Immature natural killer cell (primary cell): ENCODE measurements at regions not wholly inside any gene's neighbourhood (a gene's known extent, or its start where the extent isn't known, plus 50 kb on each side); places are given as distances from the start of the nearest gene placed in this dataset.

Source experiments
- DNase-seq, 3 donors: peaks; one replicate each; pipeline ENCODE4 v3.0.0; 2022; ENCODE audit warnings: mixed read lengths in 1 of 3
- H3K27ac Mint-ChIP-seq, 6 donors: one replicate each; pipeline ENCODE4 v1.8.0; 2020; ENCODE audit warnings: mixed read lengths in 6 of 6, mild to moderate bottlenecking in 5 of 6, inconsistent platforms in 4 of 6, moderate library complexity in 3 of 6
- H3K27me3 Mint-ChIP-seq, 3 donors: one replicate each; pipeline ENCODE4 v1.8.0; 2020 to 2021; ENCODE audit warnings: low read depth in 3 of 3, mild to moderate bottlenecking in 3 of 3, mixed read lengths in 3 of 3, moderate library complexity in 3 of 3, inconsistent platforms in 1 of 3
- H3K36me3 Mint-ChIP-seq, 3 donors: one replicate each; pipeline ENCODE4 v1.8.0; 2020; ENCODE audit warnings: mixed read lengths in 3 of 3, inconsistent platforms in 2 of 3, mild to moderate bottlenecking in 2 of 3
- H3K4me1 Mint-ChIP-seq, 2 donors: one replicate each; pipeline ENCODE4 v1.8.0; 2020; ENCODE audit warnings: inconsistent platforms in 2 of 2, mild to moderate bottlenecking in 2 of 2, mixed read lengths in 2 of 2, moderate library complexity in 1 of 2
- H3K4me3 Mint-ChIP-seq, 5 donors: one replicate each; pipeline ENCODE4 v1.8.0; 2020; ENCODE audit warnings: mild to moderate bottlenecking in 5 of 5, mixed read lengths in 5 of 5, inconsistent platforms in 3 of 5, moderate library complexity in 3 of 5
- H3K9me3 Mint-ChIP-seq, 6 donors: one replicate each; pipeline ENCODE4 v1.8.0; 2020; ENCODE audit warnings: mild to moderate bottlenecking in 6 of 6, mixed read lengths in 6 of 6, inconsistent platforms in 4 of 6, moderate library complexity in 3 of 6

- H3K4me3 Mint-ChIP-seq = no peak overlapping the region
- no peaks in the 10 kb centered on the region for H3K9me3 Mint-ChIP-seq
- H3K27me3 Mint-ChIP-seq = peaks cover 0 to 3% (median 2%) of the 10 kb centered on the region in 3 donors
- H3K4me1 Mint-ChIP-seq = peaks cover 12 to 16% of the 10 kb centered on the region in 2 donors
- H3K36me3 Mint-ChIP-seq = no peaks in the 10 kb centered on the region
- no peak overlapping the region for H3K27ac Mint-ChIP-seq
- DNase-seq = no peak
Measured at GRCh38 chr12:85504164-85504563, 224.1 kb downstream of the ALX1 start.

- Mint-ChIP-seq H3K27ac (no peak overlapping the region), H3K27me3 (peaks cover 0 to 3% (median 2%) of the 10 kb centered on the region in 3 donors), H3K4me1 (peaks cover 16 to 21% of the 10 kb centered on the region in 2 donors), H3K4me3 (no peak overlapping the region), H3K9me3 (peaks cover 0 to 3% (median 0%) of the 10 kb centered on the region in 6 donors), H3K36me3 (no peaks in the 10 kb centered on the region)
- DNase-seq = no peak
Measured at GRCh38 chr12:85504624-85505023, 224.6 kb downstream of the ALX1 start.

DNA sequence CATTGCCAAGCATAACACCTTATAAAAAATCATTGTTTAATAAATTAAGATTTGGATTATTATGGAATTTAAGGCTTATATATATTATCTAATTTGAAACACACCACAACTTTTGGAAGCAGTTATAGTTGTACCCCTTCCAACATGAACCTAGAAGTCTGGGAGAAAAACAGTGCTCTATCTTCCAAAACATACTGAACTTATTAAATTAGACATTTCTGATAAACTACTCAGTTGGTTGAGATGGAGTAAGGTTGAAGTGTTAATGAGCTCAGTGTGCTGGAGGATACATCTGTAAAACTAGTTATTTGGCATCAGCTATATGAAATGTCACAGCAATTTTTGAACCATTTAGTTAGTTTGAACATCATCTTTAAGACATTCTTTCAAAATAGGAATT lies 227.4 kb downstream of the ALX1 start:
- no peak overlapping the region for H3K27ac Mint-ChIP-seq
- H3K4me3 Mint-ChIP-seq = no peak overlapping the region

DNA sequence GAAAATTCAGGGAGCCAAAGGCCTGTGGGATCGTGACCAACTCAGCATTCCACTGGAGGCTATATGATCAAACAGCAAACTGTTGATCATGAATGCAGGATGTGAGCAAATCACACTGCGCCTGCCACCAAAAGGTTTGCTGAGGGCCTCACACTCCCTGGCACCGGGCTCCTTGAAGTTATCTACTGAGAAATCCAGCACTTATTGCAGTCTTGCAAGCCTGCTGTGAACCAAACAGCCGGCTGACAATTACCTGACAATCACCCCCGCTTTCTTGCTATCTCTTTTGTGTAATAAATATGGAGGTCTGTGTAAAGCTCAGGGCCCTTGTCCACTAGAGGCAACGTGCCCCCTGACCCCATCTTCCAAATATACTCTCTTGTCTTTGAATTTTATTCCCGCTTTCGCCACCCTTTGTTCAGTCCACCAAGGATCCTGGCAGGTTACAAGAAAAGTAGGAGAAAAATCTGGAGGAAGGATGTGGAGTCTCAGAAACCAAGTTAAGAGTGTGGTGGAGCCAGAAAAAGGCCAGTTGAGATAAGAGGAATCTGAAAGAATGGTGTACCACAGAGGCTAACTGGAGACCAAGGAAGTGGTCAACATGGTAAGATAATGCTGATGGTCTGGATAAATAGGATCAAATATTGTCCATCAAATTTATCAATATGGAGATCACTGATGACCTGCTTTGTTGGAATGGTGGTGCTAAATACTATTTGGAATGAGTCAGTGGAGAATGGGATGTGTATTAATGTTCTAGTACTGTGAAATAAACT lies 229.2 kb downstream of the ALX1 start:
- H3K4me1 Mint-ChIP-seq = peaks cover 23 to 31% of the 10 kb centered on the region in 2 donors
- no peaks in the 10 kb centered on the region for H3K36me3 Mint-ChIP-seq
- peaks cover 0 to 1% (median under 1%) of the 10 kb centered on the region in 3 donors for H3K27me3 Mint-ChIP-seq
- DNase-seq = no peak
- H3K9me3 Mint-ChIP-seq = peaks cover 0 to 9% (median 0%) of the 10 kb centered on the region in 6 donors
- peak overlapping the region in 2 of 6 donors; percentile 13 to 46 for H3K27ac Mint-ChIP-seq
- peak overlapping the region in 4 of 5 donors; percentile 33 to 34 (median 34) for H3K4me3 Mint-ChIP-seq

More for the DNA sequence above, 227.4 kb downstream of the ALX1 start:
- Mint-ChIP-seq H3K4me1 (peaks cover 23 to 31% of the 10 kb centered on the region in 2 donors), H3K9me3 (peaks cover 0 to 9% (median 0%) of the 10 kb centered on the region in 6 donors), H3K36me3 (no peaks in the 10 kb centered on the region), H3K27me3 (peaks cover 0 to 3% (median 0%) of the 10 kb centered on the region in 3 donors)
- no peak for DNase-seq

DNA sequence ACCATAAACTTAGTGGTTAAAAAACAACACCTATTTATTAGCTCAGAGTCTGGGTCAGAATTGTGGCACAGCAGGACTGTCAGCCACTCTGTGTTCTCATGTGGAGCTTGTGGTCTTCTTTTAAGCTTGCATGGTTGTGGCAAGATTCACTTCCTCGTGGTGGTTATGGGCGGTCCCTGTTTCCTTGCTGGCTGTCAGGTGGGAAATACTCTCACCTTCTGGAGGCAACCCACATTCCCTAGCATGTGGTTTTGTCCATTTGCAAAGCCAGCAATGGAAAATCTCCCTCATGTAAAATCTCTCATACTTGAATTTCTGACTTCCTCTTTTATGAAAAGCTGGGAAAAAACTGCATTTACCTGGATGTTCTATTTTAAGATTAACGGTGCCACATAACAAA lies 229.8 kb downstream of the ALX1 start:
- Mint-ChIP-seq H3K4me3 (peak overlapping the region in 3 of 5 donors; percentile 33 to 34 (median 34)), H3K4me1 (peaks cover 23 to 31% of the 10 kb centered on the region in 2 donors), H3K27ac (peak overlapping the region in 2 of 6 donors; percentile 7 to 46), H3K27me3 (peaks cover 0 to 4% (median 0%) of the 10 kb centered on the region in 3 donors), H3K36me3 (no peaks in the 10 kb centered on the region), H3K9me3 (peaks cover 0 to 9% (median 0%) of the 10 kb centered on the region in 6 donors)
- DNase-seq = peak; percentile 7 to 14 (median 12)

GRCh38 chr12:85516039-85516438 lies 236.0 kb downstream of the ALX1 start:
- DNase-seq = no peak
- H3K27ac Mint-ChIP-seq = no peak overlapping the region
- H3K4me1 Mint-ChIP-seq = no peaks in the 10 kb centered on the region
- no peak overlapping the region for H3K4me3 Mint-ChIP-seq
- no peaks in the 10 kb centered on the region for H3K9me3 Mint-ChIP-seq
- no peaks in the 10 kb centered on the region for H3K36me3 Mint-ChIP-seq
- peaks cover 0 to 6% (median 0%) of the 10 kb centered on the region in 3 donors for H3K27me3 Mint-ChIP-seq

DNA sequence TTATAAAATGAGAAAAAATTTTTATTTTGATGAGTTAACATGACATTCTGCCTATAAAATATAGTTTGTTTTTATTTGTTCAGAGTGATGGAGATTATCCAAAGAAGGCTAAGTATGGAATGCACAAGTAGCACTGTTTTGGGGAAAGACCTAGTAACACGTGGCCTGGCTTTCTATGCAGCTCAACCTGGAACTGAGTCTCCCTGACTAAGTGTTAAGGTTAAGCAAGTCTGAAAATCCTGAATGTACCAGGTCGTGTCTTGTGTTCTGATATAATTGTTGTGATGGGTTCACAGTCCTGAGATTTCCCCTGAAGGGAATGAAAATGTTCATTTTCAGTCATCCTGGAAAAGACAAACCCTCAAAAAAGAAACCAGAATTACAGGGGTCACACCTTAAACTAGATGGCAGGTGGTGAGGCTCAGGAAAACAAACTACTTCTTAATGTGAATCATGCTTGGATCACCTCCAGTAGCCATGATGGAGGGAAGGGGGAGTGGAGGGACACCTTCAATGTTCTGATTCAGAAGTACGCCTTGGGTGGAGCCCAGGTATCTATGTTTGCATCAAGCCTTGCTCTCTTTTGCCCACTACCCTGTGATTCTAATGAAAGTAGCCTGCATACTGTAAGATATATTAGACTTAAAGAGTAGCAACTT lies 236.8 kb downstream of the ALX1 start:
- Mint-ChIP-seq H3K4me3 (no peak overlapping the region), H3K27me3 (peaks cover 0 to 6% (median 0%) of the 10 kb centered on the region in 3 donors), H3K27ac (no peak overlapping the region), H3K4me1 (no peaks in the 10 kb centered on the region), H3K36me3 (peaks cover 0 to 3% (median 0%) of the 10 kb centered on the region in 3 donors), H3K9me3 (peaks cover 0 to 5% (median 0%) of the 10 kb centered on the region in 6 donors)
- no peak for DNase-seq

DNA sequence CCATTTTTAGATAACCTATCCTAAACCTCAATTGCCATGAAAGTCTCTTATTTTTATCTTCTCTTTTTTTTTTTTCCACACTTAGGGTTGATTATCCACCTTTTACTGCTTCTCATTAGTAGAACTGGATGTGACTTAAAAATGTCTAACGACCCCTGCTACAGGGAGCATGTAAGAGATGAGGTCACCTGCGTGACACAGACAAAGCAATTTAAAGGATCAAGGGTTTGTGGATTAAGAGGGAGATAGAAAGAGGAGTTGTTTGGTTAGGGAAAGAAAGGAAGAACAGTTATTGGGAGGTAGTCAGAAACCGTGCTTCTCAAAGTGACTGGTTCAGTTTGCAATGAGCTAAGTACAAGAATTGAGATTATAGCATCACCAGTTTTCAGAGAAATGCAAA lies 239.1 kb downstream of the ALX1 start:
- H3K9me3 Mint-ChIP-seq = peaks cover 0 to 5% (median 0%) of the 10 kb centered on the region in 6 donors
- H3K27ac Mint-ChIP-seq = no peak overlapping the region
- no peak for DNase-seq
- peaks cover 0 to 6% (median 0%) of the 10 kb centered on the region in 3 donors for H3K27me3 Mint-ChIP-seq
- H3K4me3 Mint-ChIP-seq = no peak overlapping the region
- H3K36me3 Mint-ChIP-seq = peaks cover 0 to 3% (median 0%) of the 10 kb centered on the region in 3 donors
- no peaks in the 10 kb centered on the region for H3K4me1 Mint-ChIP-seq

DNA sequence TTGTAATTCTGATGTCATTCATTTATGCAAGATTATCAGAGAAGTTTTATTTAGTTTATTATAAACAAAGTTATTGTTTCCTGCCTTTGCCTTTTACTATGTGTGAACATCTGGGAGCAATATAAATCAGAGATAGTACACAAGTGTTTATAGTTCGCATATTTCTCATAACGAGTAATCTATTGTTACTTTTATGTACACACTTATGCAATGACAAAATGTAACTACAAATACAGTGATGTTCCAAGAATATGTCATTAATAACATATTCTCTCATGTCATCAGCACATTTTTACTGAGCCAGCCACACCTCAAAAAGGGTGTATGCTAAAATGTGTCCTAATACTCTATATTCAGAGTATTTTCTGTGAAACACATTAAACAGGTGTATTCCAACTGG lies 243.2 kb downstream of the ALX1 start:
- Mint-ChIP-seq H3K4me1 (peaks cover 4 to 13% of the 10 kb centered on the region in 2 donors), H3K27ac (no peak overlapping the region), H3K36me3 (peaks cover 0 to 3% (median 0%) of the 10 kb centered on the region in 3 donors), H3K27me3 (peaks cover 0 to 2% (median 0%) of the 10 kb centered on the region in 3 donors), H3K9me3 (peaks cover 0 to 17% (median 0%) of the 10 kb centered on the region in 6 donors), H3K4me3 (no peak overlapping the region)
- no peak for DNase-seq

DNA sequence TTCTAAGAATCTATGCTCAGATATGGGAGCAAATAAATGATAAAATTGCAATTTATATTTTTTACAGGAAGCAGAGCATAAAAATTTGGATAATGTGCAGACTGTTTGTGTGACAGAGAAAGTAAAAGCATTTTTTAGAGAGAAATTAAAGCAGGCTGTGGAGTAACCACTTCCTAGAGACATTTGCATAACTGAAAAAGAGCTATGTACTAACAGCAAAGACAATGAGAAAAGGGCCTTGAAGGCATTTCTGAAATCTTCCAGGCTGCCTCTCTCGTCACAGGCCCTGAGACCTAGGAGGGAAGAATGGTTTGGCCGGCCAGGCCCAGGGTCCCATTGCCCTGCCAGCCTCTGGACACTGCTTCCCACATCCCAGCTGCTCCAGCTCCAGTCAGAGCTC lies 247.2 kb downstream of the ALX1 start:
- H3K4me3 Mint-ChIP-seq = no peak overlapping the region
- no peaks in the 10 kb centered on the region for H3K36me3 Mint-ChIP-seq
- peaks cover 0 to 12% (median 0%) of the 10 kb centered on the region in 6 donors for H3K9me3 Mint-ChIP-seq
- DNase-seq = no peak
- H3K4me1 Mint-ChIP-seq = peaks cover 4 to 13% of the 10 kb centered on the region in 2 donors
- peaks cover 0 to 1% (median 0%) of the 10 kb centered on the region in 3 donors for H3K27me3 Mint-ChIP-seq
- peak overlapping the region in 1 of 6 donors; percentile 20 for H3K27ac Mint-ChIP-seq

DNA sequence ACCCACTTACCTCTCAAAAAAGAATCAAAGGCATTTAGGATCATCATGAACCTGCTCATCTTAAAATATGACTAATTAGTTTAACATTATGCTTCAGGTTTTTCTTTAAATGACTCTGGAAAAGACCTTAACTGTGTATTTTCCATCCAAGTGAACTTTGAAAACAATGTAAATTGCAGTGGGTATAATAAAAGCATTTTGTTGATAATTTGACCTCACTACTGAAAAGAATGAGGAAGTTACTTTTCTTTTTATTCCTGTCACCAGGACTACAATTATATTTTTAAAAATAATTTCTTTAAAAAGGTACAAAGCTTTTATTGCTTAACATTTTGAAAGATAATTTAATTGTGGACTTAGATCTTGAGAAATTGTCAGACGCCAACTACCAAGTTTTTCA lies 249.9 kb downstream of the ALX1 start:
- DNase-seq = no peak
- Mint-ChIP-seq H3K27ac (no peak overlapping the region), H3K27me3 (no peaks in the 10 kb centered on the region), H3K36me3 (peaks cover 0 to 3% (median 0%) of the 10 kb centered on the region in 3 donors), H3K4me3 (no peak overlapping the region), H3K9me3 (peaks cover 0 to 12% (median 1%) of the 10 kb centered on the region in 6 donors), H3K4me1 (peaks cover 4 to 13% of the 10 kb centered on the region in 2 donors)

- Mint-ChIP-seq H3K27me3 (no peaks in the 10 kb centered on the region), H3K4me3 (no peak overlapping the region), H3K9me3 (peaks cover 0 to 7% (median 1%) of the 10 kb centered on the region in 6 donors), H3K4me1 (peaks cover 4 to 13% of the 10 kb centered on the region in 2 donors), H3K36me3 (peaks cover 0 to 3% (median 0%) of the 10 kb centered on the region in 3 donors), H3K27ac (no peak overlapping the region)
- no peak for DNase-seq
Measured at GRCh38 chr12:85530456-85530855, 250.4 kb downstream of the ALX1 start.

- Mint-ChIP-seq H3K9me3 (peaks cover 0 to 6% (median 1%) of the 10 kb centered on the region in 6 donors), H3K27ac (no peak overlapping the region)
- no peak for DNase-seq
Measured at GRCh38 chr12:85531341-85531740, 251.3 kb downstream of the ALX1 start.

DNA sequence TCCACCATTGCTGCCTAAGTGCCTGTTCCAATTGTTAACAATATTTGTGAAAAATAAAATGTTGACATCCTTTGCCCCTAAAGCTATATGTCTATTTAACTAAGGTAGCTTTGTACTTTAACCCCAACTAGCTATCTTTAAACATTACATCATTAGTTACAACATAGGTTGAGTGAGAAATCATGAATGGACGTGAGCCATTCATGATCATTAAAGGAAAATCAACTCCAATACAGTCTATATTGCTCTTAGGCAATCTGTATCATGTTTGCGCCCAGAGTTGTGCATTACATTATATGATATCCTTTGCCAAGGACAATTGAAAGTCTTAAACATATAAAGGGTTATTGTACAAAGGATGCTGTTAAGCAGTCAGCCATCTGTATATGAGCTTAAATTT lies 269.6 kb downstream of the ALX1 start:
- Mint-ChIP-seq H3K27ac (no peak overlapping the region), H3K9me3 (peaks cover 0 to 6% (median 0%) of the 10 kb centered on the region in 6 donors), H3K4me3 (no peak overlapping the region), H3K4me1 (no peaks in the 10 kb centered on the region), H3K27me3 (no peaks in the 10 kb centered on the region), H3K36me3 (no peaks in the 10 kb centered on the region)
- no peak for DNase-seq

More at GRCh38 chr12:85531341-85531740, 251.3 kb downstream of the ALX1 start:
- Mint-ChIP-seq H3K4me1 (peaks cover 4 to 12% of the 10 kb centered on the region in 2 donors), H3K27me3 (no peaks in the 10 kb centered on the region), H3K36me3 (peaks cover 0 to 3% (median 0%) of the 10 kb centered on the region in 3 donors), H3K4me3 (no peak overlapping the region)
